AG04449 (cell line): ENCODE measurements at regions not wholly inside any gene's neighbourhood (a gene's known extent, or its start where the extent isn't known, plus 50 kb on each side); places are given as distances from the start of the nearest gene placed in this dataset.

Experiments used
- CTCF ChIA-PET: fragments of 350-600 bp; formaldehyde crosslinking; extraction: SDS; loops from one replicate; lab custom pipeline; 2021; ENCODE audit warnings: antibody characterized with exemption; lab: Yijun Ruan, JAX
- POLR2A ChIA-PET: fragments of 400-600, 350-600 bp; formaldehyde crosslinking; extraction: SDS; loops from one replicate; lab custom pipeline; 2020; ENCODE audit warnings: antibody characterized with exemption, inconsistent platforms; lab: Yijun Ruan, JAX
- DNase-seq: peaks from one replicate; pipeline ENCODE4 v3.0.0-alpha.2; 2010; ENCODE audit warnings: low read depth, low spot score
- H3K4me3 ChIP-seq: 2 replicates; pipeline ENCODE4 v1.5.1; 2011; ENCODE audit warnings: low read depth, mild to moderate bottlenecking, control low read depth, low read length
- TF ChIP-seq, protein P1 (sequence below): IDR thresholded peaks from one replicate; pipeline ENCODE4 v1.5.1; 2011; ENCODE audit warnings: mild to moderate bottlenecking, moderate library complexity, low read length, control low read depth, inconsistent platforms; ENCODE audit not compliant: insufficient read depth; ENCODE audit errors: missing control alignments

- CTCF ChIA-PET, result no interaction called here
- no peak overlapping the region for H3K4me3 ChIP-seq
- DNase-seq, result no peak
- TF ChIP-seq, protein P1, sequence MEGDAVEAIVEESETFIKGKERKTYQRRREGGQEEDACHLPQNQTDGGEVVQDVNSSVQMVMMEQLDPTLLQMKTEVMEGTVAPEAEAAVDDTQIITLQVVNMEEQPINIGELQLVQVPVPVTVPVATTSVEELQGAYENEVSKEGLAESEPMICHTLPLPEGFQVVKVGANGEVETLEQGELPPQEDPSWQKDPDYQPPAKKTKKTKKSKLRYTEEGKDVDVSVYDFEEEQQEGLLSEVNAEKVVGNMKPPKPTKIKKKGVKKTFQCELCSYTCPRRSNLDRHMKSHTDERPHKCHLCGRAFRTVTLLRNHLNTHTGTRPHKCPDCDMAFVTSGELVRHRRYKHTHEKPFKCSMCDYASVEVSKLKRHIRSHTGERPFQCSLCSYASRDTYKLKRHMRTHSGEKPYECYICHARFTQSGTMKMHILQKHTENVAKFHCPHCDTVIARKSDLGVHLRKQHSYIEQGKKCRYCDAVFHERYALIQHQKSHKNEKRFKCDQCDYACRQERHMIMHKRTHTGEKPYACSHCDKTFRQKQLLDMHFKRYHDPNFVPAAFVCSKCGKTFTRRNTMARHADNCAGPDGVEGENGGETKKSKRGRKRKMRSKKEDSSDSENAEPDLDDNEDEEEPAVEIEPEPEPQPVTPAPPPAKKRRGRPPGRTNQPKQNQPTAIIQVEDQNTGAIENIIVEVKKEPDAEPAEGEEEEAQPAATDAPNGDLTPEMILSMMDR, result no peak
- POLR2A ChIA-PET, result no interaction called here
These were observed 164.0 kb upstream of the ZEB2 start for GRCh38 chr2:144683966-144684365.

DNA sequence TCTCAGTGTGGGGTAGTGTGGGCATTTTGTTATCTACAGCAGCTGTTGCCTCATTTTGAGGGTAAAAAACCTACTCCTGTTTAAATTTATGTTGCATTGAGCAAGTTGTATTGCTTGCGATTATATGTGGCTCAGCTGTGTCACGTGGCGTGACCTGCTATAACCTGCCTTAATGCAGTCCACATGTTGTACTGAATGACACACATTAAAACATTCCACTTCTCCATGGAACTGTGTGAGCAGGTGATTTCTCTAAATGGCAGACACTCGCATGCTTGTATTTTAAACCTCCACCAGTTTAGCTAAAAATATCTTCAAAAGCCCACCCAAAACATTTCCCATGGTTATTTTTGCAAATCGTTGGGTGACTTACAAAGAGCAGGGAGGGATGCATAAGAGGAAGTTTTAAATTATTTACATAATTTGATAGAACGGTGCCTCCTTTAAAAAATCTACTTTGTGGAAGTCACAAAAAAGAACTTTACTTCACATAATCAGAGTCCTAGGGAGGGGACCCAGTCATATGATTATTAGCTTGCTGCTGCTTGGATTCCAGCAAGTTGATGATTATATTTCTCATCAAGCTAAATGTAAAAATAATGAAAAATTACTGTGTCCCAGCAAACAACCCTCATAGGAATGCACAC, 163.3 kb upstream of the ZEB2 start:
- CTCF ChIA-PET, result no interaction called here
- no peak overlapping the region for H3K4me3 ChIP-seq
- POLR2A ChIA-PET, result interaction anchor here (0.6 kb wide), 1 partner anchor 324 kb away, joined by 3 read pairs; no protein-coding TSS in a partner anchor
- no peak for DNase-seq
- TF ChIP-seq, protein P1, result no peak

DNA sequence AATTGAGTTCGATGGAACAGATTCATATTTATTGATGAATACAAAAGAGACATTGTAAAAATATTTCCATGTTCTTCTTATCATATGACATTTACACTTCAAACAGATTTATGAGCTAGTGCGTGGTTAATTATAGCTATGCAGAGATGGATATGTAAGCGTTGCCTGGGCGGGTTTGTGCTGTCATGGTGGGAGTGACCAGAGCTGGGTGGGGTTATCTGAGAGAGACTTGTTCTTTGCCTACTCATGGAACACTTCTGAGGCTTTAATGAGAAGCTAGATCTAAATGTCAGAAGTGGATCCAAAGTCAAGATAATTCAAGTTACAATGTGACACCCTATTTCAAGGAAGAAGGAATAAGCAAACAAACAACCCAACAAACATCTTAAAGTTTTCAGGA, 162.3 kb upstream of the ZEB2 start:
- POLR2A ChIA-PET, result no interaction called here

GRCh38 chr2:144681389-144681788, 161.5 kb upstream of the ZEB2 start:
- CTCF ChIA-PET, result interaction anchor here (0.7 kb wide), 1 partner anchor 15 kb away, joined by 3 read pairs; no protein-coding TSS in a partner anchor
- H3K4me3 ChIP-seq, result no peak overlapping the region
- no peak for DNase-seq
- TF ChIP-seq, protein P1, result no peak
- POLR2A ChIA-PET, result no interaction called here

More for the DNA sequence above, 162.3 kb upstream of the ZEB2 start:
- DNase-seq, result no peak
- TF ChIP-seq, protein P1, result no peak
- H3K4me3 ChIP-seq, result no peak overlapping the region
- CTCF ChIA-PET, result interaction anchor here (0.7 kb wide), 1 partner anchor 16 kb away, joined by 3 read pairs; no protein-coding TSS in a partner anchor

GRCh38 chr2:144679942-144680341, 160.0 kb upstream of the ZEB2 start:
- no peak for DNase-seq
- POLR2A ChIA-PET, result no interaction called here
- TF ChIP-seq, protein P1, result no peak
- H3K4me3 ChIP-seq, result no peak overlapping the region
- CTCF ChIA-PET, result no interaction called here

- no peak for DNase-seq
- ChIA-PET POLR2A (no interaction called here), CTCF (no interaction called here)
- TF ChIP-seq, protein P1, result no peak
- no peak overlapping the region for H3K4me3 ChIP-seq
These were observed 158.8 kb upstream of the ZEB2 start for GRCh38 chr2:144678736-144679135.
